Activated CD4-positive, alpha-beta T cell treated with anti-CD3 and anti-CD28 coated beads, Interleukin-2, amount 50 U/mL, for 1 hour (primary cell): ENCODE measurements at regions not wholly inside any gene's neighbourhood (a gene's known extent, or its start where the extent isn't known, plus 50 kb on each side); places are given as distances from the start of the nearest gene placed in this dataset.

Experiments used
- DNase-seq: peaks from one replicate; pipeline ENCODE4 v3.0.0-alpha.2; 2020

GRCh38 chr15:69852482-69852881 is 245.2 kb downstream of the TLE3 start:
- DNase-seq: no peak

GRCh38 chr15:69852916-69853315 is 244.8 kb downstream of the TLE3 start:
- no peak for DNase-seq

GRCh38 chr15:69853544-69853951 is 244.2 kb downstream of the TLE3 start:
- DNase-seq: no peak

GRCh38 chr15:69854001-69854400 is 243.7 kb downstream of the TLE3 start:
- DNase-seq: no peak

- no peak for DNase-seq
These were observed 243.1 kb downstream of the TLE3 start for GRCh38 chr15:69854521-69855181.

GRCh38 chr15:69855258-69856000 is 242.3 kb downstream of the TLE3 start:
- no peak for DNase-seq

- DNase-seq: no peak
These were observed 240.5 kb downstream of the TLE3 start for GRCh38 chr15:69857250-69857649.

GRCh38 chr15:69857686-69858391 is 239.9 kb downstream of the TLE3 start:
- DNase-seq: peak; percentile 5

GRCh38 chr15:69858456-69858855 is 239.3 kb downstream of the TLE3 start:
- no peak for DNase-seq

- DNase-seq: no peak
These were observed 237.9 kb downstream of the TLE3 start for GRCh38 chr15:69859866-69860265.

- no peak for DNase-seq
These were observed 237.4 kb downstream of the TLE3 start for GRCh38 chr15:69860321-69860720.

- DNase-seq: no peak
These were observed 236.8 kb downstream of the TLE3 start for GRCh38 chr15:69860921-69861320.

- no peak for DNase-seq
These were observed 236.2 kb downstream of the TLE3 start for GRCh38 chr15:69861331-69862171.

- DNase-seq: no peak
These were observed 235.2 kb downstream of the TLE3 start for GRCh38 chr15:69862540-69862939.

- no peak for DNase-seq
These were observed 234.3 kb downstream of the TLE3 start for GRCh38 chr15:69863446-69863845.

- DNase-seq: no peak
These were observed 232.3 kb downstream of the TLE3 start for GRCh38 chr15:69865369-69865768.

GRCh38 chr15:69868756-69869155 is 229.0 kb downstream of the TLE3 start:
- DNase-seq: no peak

GRCh38 chr15:69869291-69869690 is 228.4 kb downstream of the TLE3 start:
- DNase-seq: no peak

- DNase-seq: no peak
These were observed 227.7 kb downstream of the TLE3 start for GRCh38 chr15:69869881-69870505.

GRCh38 chr15:69871511-69872134 is 226.1 kb downstream of the TLE3 start:
- DNase-seq: no peak

GRCh38 chr15:69873807-69874206 is 223.9 kb downstream of the TLE3 start:
- no peak for DNase-seq

- no peak for DNase-seq
These were observed 223.4 kb downstream of the TLE3 start for GRCh38 chr15:69874321-69874720.
